Smooth muscle cell of the brain vasculature (primary cell): ENCODE measurements at regions not wholly inside any gene's neighbourhood (a gene's known extent, or its start where the extent isn't known, plus 50 kb on each side); places are given as distances from the start of the nearest gene placed in this dataset.
A peak's percentile ranks its signal among the peaks of the same experiment; 100 is the strongest.

ENCODE experiments used
- DNase-seq: peaks from one replicate; pipeline ENCODE4 v3.0.0-alpha.2; 2012; ENCODE audit warnings: low read depth, low spot score

DNA sequence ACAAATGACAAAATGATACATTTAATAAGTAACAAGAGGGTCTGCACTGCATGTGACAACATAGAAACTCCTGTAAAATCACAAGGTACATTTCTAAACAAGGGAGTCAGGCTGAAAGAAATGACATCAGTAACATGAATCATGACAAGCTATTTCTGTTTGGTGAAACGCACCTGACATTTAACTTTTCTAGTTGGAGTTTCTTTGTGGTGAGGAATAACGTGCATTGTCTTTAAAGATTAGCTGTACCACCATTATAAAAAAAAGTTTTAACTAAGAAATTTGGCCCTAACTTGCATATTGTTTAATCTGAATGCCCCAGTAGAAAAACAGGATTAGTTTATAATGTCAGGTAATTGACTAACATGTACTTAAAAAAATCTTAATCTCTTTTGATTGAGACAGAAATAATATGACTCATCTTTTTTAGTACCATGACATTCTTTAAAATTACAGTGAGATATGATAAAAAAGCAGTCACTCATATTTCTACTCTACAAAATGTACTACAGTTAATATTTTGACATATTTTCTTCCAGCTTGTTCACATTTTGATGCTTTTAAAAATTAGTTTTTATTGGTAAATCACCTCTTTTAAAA lies 418.2 kb downstream of the KLF12 start:
- DNase-seq, result no peak

DNA sequence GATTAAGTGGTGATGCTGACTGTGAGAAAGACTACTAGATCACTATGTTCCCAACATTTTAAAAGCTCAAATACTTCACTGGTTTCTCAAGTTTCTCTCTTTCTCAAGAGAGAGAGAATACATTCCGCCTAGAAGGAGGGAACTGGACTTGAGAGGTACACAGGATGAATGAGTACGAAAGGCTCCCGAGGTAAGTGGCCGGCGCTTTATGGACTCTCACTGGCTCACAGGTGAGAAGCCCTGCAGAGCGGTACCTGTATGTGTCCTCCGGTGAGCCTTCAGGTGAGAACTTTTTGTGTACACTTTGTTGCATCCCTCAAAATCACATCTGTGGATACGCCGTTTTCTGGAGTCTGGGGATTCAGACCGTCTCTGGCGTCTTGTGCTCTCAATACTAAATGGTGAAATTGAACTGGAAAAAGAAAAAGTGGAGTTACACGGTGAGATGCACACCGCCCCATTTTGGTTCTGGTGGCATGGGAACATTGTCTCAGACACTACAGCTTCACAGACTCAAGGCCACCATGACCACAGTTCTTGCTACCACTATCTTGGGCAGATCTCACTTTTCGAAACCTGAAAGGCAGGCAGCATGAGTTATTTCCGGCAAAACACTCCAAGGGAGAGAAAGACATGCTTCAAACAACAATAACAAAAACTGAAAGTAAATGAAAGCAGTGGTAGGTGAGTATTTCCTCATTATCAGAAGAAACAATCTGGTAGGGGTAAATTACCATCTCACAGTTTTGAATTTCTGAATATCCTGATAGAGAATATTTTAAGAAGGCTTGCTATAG lies 418.9 kb downstream of the KLF12 start:
- no peak for DNase-seq

DNA sequence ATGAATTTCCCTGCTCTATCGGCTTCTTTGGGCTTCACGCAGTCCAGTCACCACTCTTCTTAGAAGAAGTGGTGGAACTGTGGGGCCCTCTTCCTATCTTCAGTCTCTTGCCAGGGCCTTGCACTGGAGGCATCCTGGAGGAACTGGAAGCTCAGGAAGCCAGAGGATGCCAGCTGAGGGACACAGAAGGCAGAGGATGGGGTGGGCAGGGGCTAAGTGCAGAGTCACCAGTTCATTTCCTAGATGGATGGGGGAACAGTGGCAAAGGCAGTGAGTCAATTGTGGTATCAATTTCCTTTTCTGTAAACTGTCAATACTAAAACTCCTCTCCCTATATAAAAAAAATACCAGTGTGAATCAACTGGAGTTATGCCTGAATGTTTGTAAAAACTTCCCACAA lies 419.7 kb downstream of the KLF12 start:
- DNase-seq, result no peak

DNA sequence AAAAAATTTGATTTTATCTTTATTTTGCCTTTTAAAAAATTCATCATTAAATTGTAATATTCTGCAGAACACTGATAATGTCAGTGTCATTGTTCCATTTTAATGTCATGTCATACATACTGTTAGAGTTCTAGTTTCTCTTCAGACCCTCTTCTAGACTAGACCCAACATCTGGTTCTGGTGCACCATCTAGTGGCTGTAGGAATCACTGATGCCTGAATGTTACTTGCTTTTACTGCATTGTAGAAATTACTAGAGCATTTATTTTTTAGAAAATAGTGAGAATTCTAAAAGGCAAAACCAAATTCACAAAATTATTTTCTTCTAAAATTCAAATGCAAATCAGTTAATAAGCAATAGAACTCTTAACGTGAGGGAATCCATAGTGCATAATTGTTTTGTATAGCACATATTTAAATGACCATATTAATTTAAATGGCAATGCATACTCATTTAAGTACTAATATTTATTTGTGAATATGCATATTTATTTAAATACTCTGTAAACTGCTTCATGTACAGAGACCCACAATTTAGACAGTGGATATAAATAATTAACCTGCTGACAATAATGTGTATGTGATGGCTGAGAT lies 425.7 kb downstream of the KLF12 start:
- peak; percentile 39 for DNase-seq

- DNase-seq, result no peak
These were observed 429.6 kb downstream of the KLF12 start for GRCh38 chr13:73704587-73704986.

DNA sequence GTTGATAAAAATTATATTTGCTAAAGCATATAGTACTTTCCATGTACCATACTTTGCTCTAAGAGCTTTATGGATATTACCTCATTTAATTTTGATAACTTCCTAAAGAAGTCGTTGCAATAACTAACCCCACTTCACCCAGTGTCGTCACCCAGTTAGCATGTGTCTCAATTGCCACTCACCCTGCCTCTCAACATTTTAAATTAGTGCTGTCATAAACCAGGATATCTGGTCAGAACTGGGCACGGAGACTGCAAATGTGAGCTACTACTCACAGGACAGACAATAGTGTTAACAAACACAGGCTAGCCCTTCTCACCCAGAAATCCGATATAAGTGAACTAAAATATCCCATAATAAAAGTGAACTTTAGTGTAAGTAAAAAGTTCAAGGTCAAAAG lies 430.6 kb downstream of the KLF12 start:
- DNase-seq, result no peak

- no peak for DNase-seq
These were observed 431.7 kb downstream of the KLF12 start for GRCh38 chr13:73702419-73703071.

DNA sequence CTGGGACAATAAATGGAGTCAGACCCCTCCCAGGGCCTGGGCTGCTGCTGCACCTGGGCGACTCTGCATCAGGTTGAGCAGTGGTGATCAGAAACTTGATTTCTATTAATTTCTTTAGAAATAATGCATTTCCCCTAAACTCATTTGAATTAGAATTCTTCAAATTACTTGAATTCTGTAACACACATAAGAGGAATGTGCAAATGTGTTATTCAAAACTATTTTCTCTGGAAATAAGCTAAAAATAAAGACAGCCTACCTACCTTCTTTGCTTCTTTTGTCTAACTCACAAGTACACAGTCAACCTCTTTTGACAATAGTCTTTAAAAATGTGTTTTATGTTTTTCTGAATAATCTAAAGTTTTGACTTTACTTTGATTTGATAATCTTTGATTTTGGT lies 433.0 kb downstream of the KLF12 start:
- no peak for DNase-seq

DNA sequence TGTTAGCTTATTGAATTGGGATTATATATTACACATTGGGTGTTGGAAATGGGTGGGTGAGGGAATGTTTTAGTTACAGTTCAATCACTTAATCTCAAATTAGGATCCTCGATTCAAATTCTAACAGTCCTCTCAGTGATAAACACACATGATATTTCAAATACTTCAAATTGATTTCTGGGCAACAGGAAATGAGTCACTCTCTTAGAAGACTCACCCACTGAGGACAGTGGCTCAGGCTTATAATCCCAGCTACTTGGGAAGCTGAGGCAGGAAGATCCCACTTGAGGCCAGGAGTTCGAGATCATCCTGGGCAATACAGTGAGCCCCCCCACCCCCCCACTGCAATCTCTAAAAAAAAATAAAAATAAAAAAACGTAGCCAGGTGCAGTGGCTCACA lies 435.3 kb downstream of the KLF12 start:
- DNase-seq, result no peak

DNA sequence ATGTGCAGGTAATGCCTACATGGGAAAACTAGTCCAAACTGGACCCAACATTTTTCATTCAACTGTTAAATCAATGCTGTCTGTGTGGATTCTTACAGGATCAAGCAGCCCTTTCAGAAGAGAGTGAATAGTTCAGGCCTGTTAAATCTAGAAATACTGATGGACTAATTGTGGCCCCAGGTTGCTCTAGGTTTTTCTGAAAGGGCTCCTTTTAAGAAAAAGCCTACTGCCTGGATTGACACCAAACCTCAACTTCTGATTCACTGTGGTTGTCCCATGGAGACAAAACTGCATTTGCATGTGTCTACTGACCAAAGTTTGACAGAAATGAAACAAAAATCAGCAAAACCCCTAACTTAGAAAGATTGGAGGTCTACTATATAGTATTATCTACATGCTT lies 437.0 kb downstream of the KLF12 start:
- no peak for DNase-seq

- DNase-seq, result no peak
These were observed 437.5 kb downstream of the KLF12 start for GRCh38 chr13:73696713-73697112.

- no peak for DNase-seq
These were observed 437.9 kb downstream of the KLF12 start for GRCh38 chr13:73696271-73696670.

DNA sequence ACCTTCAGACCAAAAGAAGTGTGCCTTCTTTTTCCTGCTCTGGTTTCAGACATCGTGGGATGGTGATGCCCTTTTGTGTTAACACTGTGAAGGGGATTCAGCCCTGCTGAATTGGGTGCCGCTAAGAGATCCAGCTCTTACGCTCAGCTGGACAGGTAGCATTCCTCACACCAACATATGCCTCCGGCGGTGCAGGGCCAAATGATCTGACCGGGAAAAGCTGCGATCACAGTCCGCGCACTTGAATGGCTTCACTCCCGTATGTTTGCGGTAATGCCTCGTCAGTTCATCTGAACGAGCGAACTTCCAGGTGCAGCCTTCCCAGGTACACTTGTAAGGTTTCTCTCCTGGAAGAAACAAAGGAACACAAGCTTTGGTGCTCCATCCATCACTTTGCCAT lies 438.9 kb downstream of the KLF12 start:
- no peak for DNase-seq

DNA sequence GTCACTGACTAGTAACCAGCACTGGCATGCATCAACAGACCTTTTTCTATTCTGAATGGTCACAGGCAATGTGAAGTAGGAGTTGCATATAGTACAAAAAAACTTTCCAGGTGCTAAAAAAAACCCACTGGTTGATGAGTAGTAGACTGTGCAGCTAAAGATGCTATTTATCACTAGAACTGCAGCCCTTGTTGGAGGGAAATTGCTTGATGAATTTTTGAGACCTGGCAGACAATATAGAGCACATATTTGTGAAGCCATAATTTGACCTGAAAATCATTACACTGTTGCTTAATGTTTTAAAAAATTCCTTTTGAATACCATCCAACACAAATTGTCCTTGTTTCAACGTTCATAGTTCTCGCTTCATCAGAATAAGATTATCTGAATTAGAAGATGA lies 441.0 kb downstream of the KLF12 start:
- no peak for DNase-seq

- DNase-seq, result no peak
These were observed 442.3 kb downstream of the KLF12 start for GRCh38 chr13:73691891-73692290.

DNA sequence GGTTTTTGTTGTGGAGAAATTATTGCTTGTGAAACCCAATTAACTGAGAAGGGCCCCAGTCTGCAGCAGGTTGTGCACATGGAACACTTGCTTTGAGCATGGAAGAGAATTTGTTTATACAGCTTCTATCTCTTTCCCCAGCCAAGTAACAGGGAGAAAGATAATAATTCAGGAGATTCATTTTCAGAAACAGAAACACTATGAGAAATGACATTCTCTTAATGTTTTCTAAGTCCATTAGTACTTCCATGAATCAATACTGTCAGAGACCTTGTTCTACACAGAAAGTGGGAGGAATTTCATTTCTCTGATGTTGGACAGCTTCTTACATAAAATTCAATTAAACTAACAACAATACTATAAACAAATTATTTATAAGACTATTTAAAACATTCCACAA lies 446.3 kb downstream of the KLF12 start:
- no peak for DNase-seq

GRCh38 chr13:73687087-73687486 lies 447.1 kb downstream of the KLF12 start:
- DNase-seq, result no peak

- no peak for DNase-seq
These were observed 449.5 kb downstream of the KLF12 start for GRCh38 chr13:73684750-73685149.

- DNase-seq, result peak; percentile 2
These were observed 449.9 kb downstream of the KLF12 start for GRCh38 chr13:73684286-73684685.

GRCh38 chr13:73683746-73684145 lies 450.5 kb downstream of the KLF12 start:
- no peak for DNase-seq

DNA sequence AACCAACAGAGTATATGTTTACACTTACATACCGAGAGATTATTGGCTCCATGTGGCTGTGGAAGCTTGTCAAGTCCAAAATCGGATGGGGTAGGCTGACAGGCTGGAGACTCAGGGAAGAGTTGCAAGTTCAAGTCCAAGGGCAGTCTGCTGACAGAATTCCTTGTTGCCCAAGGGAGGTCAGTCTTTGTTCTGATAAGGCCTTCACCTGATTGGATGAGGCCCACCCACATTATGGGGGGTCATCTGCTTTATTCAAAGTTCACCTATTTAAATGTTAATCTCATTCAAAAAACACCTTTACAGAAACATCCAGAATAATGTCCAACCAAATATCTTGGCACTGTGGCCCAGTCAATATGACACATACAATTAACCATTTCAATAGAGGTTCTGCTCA lies 452.4 kb downstream of the KLF12 start:
- no peak for DNase-seq

DNA sequence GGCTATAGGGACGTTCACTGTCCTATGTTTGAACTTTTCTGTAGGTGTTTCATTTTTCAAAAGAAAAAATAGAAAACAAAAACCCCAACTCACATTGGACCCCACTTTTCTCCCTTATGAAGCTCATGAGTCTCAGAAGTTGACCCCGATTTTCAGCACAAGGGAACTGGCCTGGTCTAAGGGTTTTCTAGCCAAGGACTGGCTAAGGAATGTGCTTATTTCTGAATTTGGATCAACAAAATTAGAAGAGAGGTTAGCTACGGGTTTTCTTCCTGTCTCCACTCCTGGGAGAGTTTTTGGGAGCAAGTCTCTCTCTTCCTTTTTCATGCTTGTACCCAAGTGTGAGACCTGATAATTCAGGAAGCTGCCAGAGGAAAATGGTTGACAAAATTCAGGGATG lies 453.2 kb downstream of the KLF12 start:
- no peak for DNase-seq
